ENCODE measurements at regions not wholly inside any gene's neighbourhood (a gene's known extent, or its start where the extent isn't known, plus 50 kb on each side); places are given as distances from the start of the nearest gene placed in this dataset.
"Not testable (repeated sequence)": the region's sequence is repeated elsewhere in the genome, so short reads cannot be mapped to it uniquely, and the experiment has no call there.

- TF ChIP-seq CTCF (IDR thresholded peaks at IDR 0.05); POLR2AphosphoS5 (IDR thresholded peaks at IDR 0.05; ENCODE audit: low read depth, low read length): not testable (repeated sequence)
Observed at GRCh38 chr11:15850335-15850734, 506.0 kb downstream of the SOX6 start.

Data from Panc1 (cell line).